Endothelial cell of umbilical vein (primary cell): ENCODE measurements at regions not wholly inside any gene's neighbourhood (a gene's known extent, or its start where the extent isn't known, plus 50 kb on each side); places are given as distances from the start of the nearest gene placed in this dataset.

ENCODE experiments used
- EZH2 ChIP-seq: IDR thresholded peaks from 2 replicates; pipeline ENCODE4 v1.6.1; 2012; ENCODE audit warnings: borderline replicate concordance, low read depth, mild to moderate bottlenecking, moderate library complexity, low read length, inconsistent platforms; ENCODE audit not compliant: severe bottlenecking
- FOS ChIP-seq: IDR thresholded peaks from 2 replicates; pipeline ENCODE4 v1.6.1; 2011; ENCODE audit warnings: mild to moderate bottlenecking, low read length, moderate library complexity, borderline replicate concordance; ENCODE audit not compliant: insufficient read depth
- JUN ChIP-seq: IDR thresholded peaks from 2 replicates; pipeline ENCODE4 v1.6.1; 2011; ENCODE audit warnings: borderline replicate concordance, low read depth; ENCODE audit not compliant: insufficient read length, insufficient read depth
- MYC ChIP-seq: IDR thresholded peaks from one replicate; pipeline ENCODE4 v1.6.1; 2011; ENCODE audit warnings: mild to moderate bottlenecking, low read depth, low read length
- POLR2A ChIP-seq: IDR thresholded peaks from 2 replicates; pipeline ENCODE4 v1.6.1; 2012; ENCODE audit warnings: low read depth, mild to moderate bottlenecking, control low read depth, low read length
- POLR2AphosphoS5 ChIP-seq: IDR thresholded peaks from 2 replicates; pipeline ENCODE4 v1.6.1; 2012; ENCODE audit warnings: low read depth, mild to moderate bottlenecking, control low read depth, low read length, moderate library complexity; ENCODE audit not compliant: insufficient read depth
- TF ChIP-seq, protein P1 (sequence below), 2 donors: IDR thresholded peaks; 1 replicate in 1 of 2; 2 replicates in 1 of 2; pipeline ENCODE4 v1.5.1; 2011; ENCODE audit warnings: low read length in 2 of 2, mild to moderate bottlenecking in 2 of 2, moderate library complexity in 2 of 2, control low read depth in 1 of 2, inconsistent platforms in 1 of 2, low read depth in 1 of 2; ENCODE audit not compliant: insufficient read depth in 1 of 2; ENCODE audit errors: extremely low read depth in 1 of 2

DNA sequence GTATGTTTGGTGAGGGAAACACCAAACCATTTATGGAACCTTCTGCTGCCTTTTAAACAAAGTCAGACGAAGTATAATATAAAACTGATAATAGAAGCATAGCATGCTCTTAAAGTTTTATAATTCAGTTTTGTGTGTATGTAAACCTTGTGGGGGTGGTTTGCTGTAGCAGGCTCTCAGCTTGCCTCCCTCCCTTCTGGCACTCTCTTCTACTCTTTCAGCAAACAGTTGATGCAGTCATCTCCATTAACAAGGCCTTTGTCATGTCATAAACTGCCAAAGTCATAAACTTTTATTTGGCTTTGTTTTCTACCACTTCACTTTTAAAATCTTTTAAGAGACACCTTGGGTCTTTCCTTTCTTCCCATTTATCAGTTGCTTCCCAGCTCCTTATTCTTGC lies 448.2 kb upstream of the SETBP1 start:
- TF ChIP-seq, protein P1, sequence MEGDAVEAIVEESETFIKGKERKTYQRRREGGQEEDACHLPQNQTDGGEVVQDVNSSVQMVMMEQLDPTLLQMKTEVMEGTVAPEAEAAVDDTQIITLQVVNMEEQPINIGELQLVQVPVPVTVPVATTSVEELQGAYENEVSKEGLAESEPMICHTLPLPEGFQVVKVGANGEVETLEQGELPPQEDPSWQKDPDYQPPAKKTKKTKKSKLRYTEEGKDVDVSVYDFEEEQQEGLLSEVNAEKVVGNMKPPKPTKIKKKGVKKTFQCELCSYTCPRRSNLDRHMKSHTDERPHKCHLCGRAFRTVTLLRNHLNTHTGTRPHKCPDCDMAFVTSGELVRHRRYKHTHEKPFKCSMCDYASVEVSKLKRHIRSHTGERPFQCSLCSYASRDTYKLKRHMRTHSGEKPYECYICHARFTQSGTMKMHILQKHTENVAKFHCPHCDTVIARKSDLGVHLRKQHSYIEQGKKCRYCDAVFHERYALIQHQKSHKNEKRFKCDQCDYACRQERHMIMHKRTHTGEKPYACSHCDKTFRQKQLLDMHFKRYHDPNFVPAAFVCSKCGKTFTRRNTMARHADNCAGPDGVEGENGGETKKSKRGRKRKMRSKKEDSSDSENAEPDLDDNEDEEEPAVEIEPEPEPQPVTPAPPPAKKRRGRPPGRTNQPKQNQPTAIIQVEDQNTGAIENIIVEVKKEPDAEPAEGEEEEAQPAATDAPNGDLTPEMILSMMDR (IDR thresholded peaks at IDR 0.05; ENCODE audit: extremely low read depth in 1 of 2, insufficient read depth in 1 of 2, low read depth in 1 of 2, low read length in 2 of 2) = no peak
- TF ChIP-seq POLR2A (no peak), POLR2AphosphoS5 (no peak), EZH2 (no peak), JUN (no peak), FOS (no peak), MYC (no peak)
